WTC11 (cell line): ENCODE measurements at regions not wholly inside any gene's neighbourhood (a gene's known extent, or its start where the extent isn't known, plus 50 kb on each side); places are given as distances from the start of the nearest gene placed in this dataset.

ENCODE experiments used
- ATAC-seq: fragments of 200-7000 bp; cut with Tn5 transposase; 2 replicates; pipeline ENCODE4 v1.10.0; 2021; ENCODE audit warnings: mild to moderate bottlenecking, moderate library complexity
- CTCF ChIA-PET: fragments of 300-600 bp; sonication (Branson Sonifier 250); formaldehyde crosslinking; loops from one replicate; lab custom pipeline; 2021; ENCODE audit warnings: antibody characterized with exemption; lab: Charles Lee
- POLR2A ChIA-PET: fragments of 350-600 bp; sonication (Branson Sonifier 250); formaldehyde crosslinking; loops from one replicate; lab custom pipeline; 2021; ENCODE audit warnings: antibody characterized with exemption; lab: Charles Lee
- DNase-seq: peaks from one replicate; pipeline ENCODE4 v3.0.0; 2021; ENCODE audit warnings: low spot score
- H3K27ac Mint-ChIP-seq: 2 replicates; pipeline ENCODE4 v1.8.0; 2021; ENCODE audit warnings: mixed read lengths
- H3K27me3 Mint-ChIP-seq: 2 replicates; pipeline ENCODE4 v1.8.0; 2021; ENCODE audit warnings: low read depth, mild to moderate bottlenecking, moderate library complexity, mixed read lengths
- H3K36me3 Mint-ChIP-seq: 2 replicates; pipeline ENCODE4 v1.8.0; 2021; ENCODE audit warnings: mixed read lengths
- H3K4me1 Mint-ChIP-seq: 2 replicates; pipeline ENCODE4 v1.8.0; 2022; ENCODE audit warnings: mixed read lengths
- H3K4me3 Mint-ChIP-seq: 2 replicates; pipeline ENCODE4 v1.8.0; 2021; ENCODE audit warnings: mild to moderate bottlenecking, moderate library complexity, mixed read lengths
- H3K9me3 Mint-ChIP-seq: 2 replicates; pipeline ENCODE4 v1.8.0; 2021; ENCODE audit warnings: mixed read lengths
- ATF1 ChIP-seq: sonication (generic); formaldehyde crosslinking; IDR thresholded peaks from 2 replicates; pipeline ENCODE4 v1.8.1; 2023; ENCODE audit warnings: mild to moderate bottlenecking, moderate library complexity, missing genetic modification reagents
- CTCF ChIP-seq: fragments of 200-600 bp; IDR thresholded peaks from 2 replicates; pipeline ENCODE4 v1.8.0; 2022; ENCODE audit warnings: antibody characterized with exemption
- E2F1 ChIP-seq: sonication (generic); formaldehyde crosslinking; IDR thresholded peaks from 2 replicates; pipeline ENCODE4 v1.8.0; 2022; ENCODE audit warnings: mild to moderate bottlenecking, missing genetic modification reagents
- ERG ChIP-seq: fragments of 250-450 bp; sonication (Bioruptor Pico); IDR thresholded peaks from 2 replicates; pipeline ENCODE4 v1.8.0; 2021; ENCODE audit warnings: mild to moderate bottlenecking
- FOXJ3 ChIP-seq: sonication (generic); formaldehyde crosslinking; IDR thresholded peaks from 2 replicates; pipeline ENCODE4 v1.9.0; 2021; ENCODE audit warnings: missing genetic modification reagents, mild to moderate bottlenecking, borderline replicate concordance
- GABPB1 ChIP-seq: sonication (generic); formaldehyde crosslinking; IDR thresholded peaks from 2 replicates; pipeline ENCODE4 v1.8.1; 2023; ENCODE audit warnings: mild to moderate bottlenecking, missing genetic modification reagents
- GTF2I ChIP-seq: fragments of 250-450 bp; sonication (Bioruptor Pico); conservative IDR thresholded peaks from 2 replicates; pipeline ENCODE4 v1.4.0; 2021; ENCODE audit warnings: mild to moderate bottlenecking
- IRF1 ChIP-seq: sonication (generic); formaldehyde crosslinking; IDR thresholded peaks from 2 replicates; pipeline ENCODE4 v1.8.0; 2023; ENCODE audit warnings: missing genetic modification reagents
- MXD4 ChIP-seq: fragments of 250-450 bp; sonication (Bioruptor Pico); IDR thresholded peaks from 2 replicates; pipeline ENCODE4 v1.8.0; 2021; ENCODE audit warnings: mild to moderate bottlenecking, moderate library complexity, borderline replicate concordance
- SMAD4 ChIP-seq: sonication (generic); formaldehyde crosslinking; IDR thresholded peaks from 2 replicates; pipeline ENCODE4 v1.8.0; 2022; ENCODE audit warnings: mild to moderate bottlenecking, missing genetic modification reagents
- ZBTB43 ChIP-seq: sonication (generic); formaldehyde crosslinking; IDR thresholded peaks from 2 replicates; pipeline ENCODE4 v1.8.1; 2023; ENCODE audit warnings: mild to moderate bottlenecking, missing genetic modification reagents
- ZMAT4 ChIP-seq: fragments of 250-450 bp; sonication (Bioruptor Pico); IDR thresholded peaks from 2 replicates; pipeline ENCODE4 v1.9.0; 2021; ENCODE audit warnings: mild to moderate bottlenecking
- ZNF121 ChIP-seq: sonication (generic); formaldehyde crosslinking; IDR thresholded peaks from 2 replicates; pipeline ENCODE4 v1.8.0; 2023; ENCODE audit warnings: missing genetic modification reagents
- ZNF396 ChIP-seq: fragments of 250-450 bp; sonication (Bioruptor Pico); IDR thresholded peaks from 2 replicates; pipeline ENCODE4 v1.8.0; 2021; ENCODE audit warnings: mild to moderate bottlenecking, moderate library complexity, borderline replicate concordance
- ZNF425 ChIP-seq: fragments of 250-450 bp; sonication (Bioruptor Pico); conservative IDR thresholded peaks from 2 replicates; pipeline ENCODE4 v1.9.0; 2021; ENCODE audit warnings: mild to moderate bottlenecking
- ZNF512 ChIP-seq: sonication (generic); formaldehyde crosslinking; IDR thresholded peaks from 2 replicates; pipeline ENCODE4 v1.8.1; 2022; ENCODE audit warnings: missing genetic modification reagents, borderline replicate concordance
- ZNF671 ChIP-seq: fragments of 250-450 bp; sonication (Bioruptor Pico); IDR thresholded peaks from 2 replicates; pipeline ENCODE4 v1.8.0; 2021; ENCODE audit warnings: mild to moderate bottlenecking

GRCh38 chr6:41424370-41425058 lies 89.1 kb downstream of the NCR2 start:
- Mint-ChIP-seq H3K36me3 (peaks cover 1% of the 10 kb centered on the region; the same call in 1 of the 2 replicates), H3K4me1 (peaks cover 9% of the 10 kb centered on the region), H3K9me3 (peaks cover under 1% of the 10 kb centered on the region; the same call in 1 of the 2 replicates), H3K27me3 (peaks cover 50% of the 10 kb centered on the region), H3K4me3 (no peak overlapping the region), H3K27ac (no peak overlapping the region)
- TF ChIP-seq E2F1 (CRISPR knock-in tag) (no peak), GTF2I (CRISPR knock-in tag) (no peak), ZNF425 (CRISPR knock-in tag) (no peak), CTCF (peak; percentile 80)
- DNase-seq = peak; percentile 91
- ATAC-seq = peak; percentile 33
- POLR2A ChIA-PET = no interaction called here
- CTCF ChIA-PET = interaction anchor here (0.7 to 10.7 kb wide), 41 partner anchors 12 to 259 kb away, joined by 3 to 108 read pairs (median 4); partner anchors contain the start of gene FOXP4

GRCh38 chr6:41425511-41425910 lies 90.1 kb downstream of the NCR2 start:
- Mint-ChIP-seq H3K27ac (no peak overlapping the region), H3K36me3 (no peaks in the 10 kb centered on the region), H3K4me3 (no peak overlapping the region), H3K4me1 (peaks cover 18% of the 10 kb centered on the region), H3K27me3 (peaks cover 50% of the 10 kb centered on the region), H3K9me3 (no peaks in the 10 kb centered on the region)
- ChIA-PET CTCF (interaction anchor here (0.6 to 10.7 kb wide), 29 partner anchors 9 to 258 kb away, joined by 3 to 108 read pairs (median 9); partner anchors contain the start of gene FOXP4), POLR2A (no interaction called here)
- TF ChIP-seq ATF1 (no peak), CTCF (no peak), GABPB1 (CRISPR knock-in tag) (no peak), SMAD4 (no peak), IRF1 (CRISPR knock-in tag) (no peak), ZNF671 (no peak), ZMAT4 (no peak), FOXJ3 (CRISPR knock-in tag) (no peak)
- DNase-seq = no peak
- ATAC-seq = no peak

GRCh38 chr6:41426438-41426851 lies 91.0 kb downstream of the NCR2 start:
- Mint-ChIP-seq H3K27ac (no peak overlapping the region), H3K36me3 (no peaks in the 10 kb centered on the region), H3K27me3 (peaks cover 52% of the 10 kb centered on the region), H3K4me1 (peaks cover 22% of the 10 kb centered on the region), H3K4me3 (no peak overlapping the region), H3K9me3 (no peaks in the 10 kb centered on the region)
- ATAC-seq = peak; percentile 54
- ChIA-PET CTCF (interaction anchor here (0.6 to 10.7 kb wide), 29 partner anchors 10 to 618 kb away, joined by 3 to 108 read pairs (median 5); no protein-coding TSS in a partner anchor), POLR2A (no interaction called here)
- DNase-seq = peak; percentile 44
- TF ChIP-seq GABPB1 (CRISPR knock-in tag) (no peak), ATF1 (no peak), ERG (CRISPR knock-in tag) (no peak), MXD4 (CRISPR knock-in tag) (no peak), ZBTB43 (CRISPR knock-in tag) (no peak), ZNF396 (CRISPR knock-in tag) (no peak), ZNF121 (CRISPR knock-in tag) (no peak), ZNF512 (CRISPR knock-in tag) (no peak)
